DOHH2 (cell line): ENCODE measurements at regions not wholly inside any gene's neighbourhood (a gene's known extent, or its start where the extent isn't known, plus 50 kb on each side); places are given as distances from the start of the nearest gene placed in this dataset.

Source experiments
- H3F3A ChIP-seq: fragments of 200-600 bp; sonication (generic), shearing (Covaris generic); 2 replicates; pipeline ENCODE4 v1.6.0; 2016; ENCODE audit warnings: antibody characterized with exemption, mild to moderate bottlenecking; ENCODE audit not compliant: control insufficient read depth, insufficient read depth
- H3K27ac ChIP-seq: fragments of 200-600 bp; sonication (generic); 2 replicates; pipeline ENCODE4 v1.5.1; 2014; ENCODE audit warnings: low read depth, mild to moderate bottlenecking, low read length, moderate library complexity
- H3K27me3 ChIP-seq: fragments of 200-600 bp; sonication (generic); 2 replicates; pipeline ENCODE4 v1.6.1; 2014; ENCODE audit warnings: mild to moderate bottlenecking, low read length, mixed read lengths; ENCODE audit not compliant: control insufficient read depth
- H3K36me3 ChIP-seq: fragments of 200-600 bp; sonication (generic); 2 replicates; pipeline ENCODE4 v1.6.1; 2014; ENCODE audit warnings: mild to moderate bottlenecking, low read length, moderate library complexity, mixed read lengths; ENCODE audit not compliant: control insufficient read depth
- H3K4me1 ChIP-seq: fragments of 200-600 bp; sonication (generic); 2 replicates; pipeline ENCODE4 v1.6.1; 2014; ENCODE audit warnings: mild to moderate bottlenecking, low read length, mixed read lengths; ENCODE audit not compliant: control insufficient read depth
- H3K4me2 ChIP-seq: fragments of 200-600 bp; sonication (generic); 2 replicates; pipeline ENCODE4 v1.6.0; 2014; ENCODE audit warnings: mild to moderate bottlenecking, low read length, moderate library complexity
- H3K4me3 ChIP-seq: fragments of 200-600 bp; sonication (generic); 2 replicates; pipeline ENCODE4 v1.5.1; 2014; ENCODE audit warnings: mild to moderate bottlenecking, low read length, mixed read lengths
- H3K79me2 ChIP-seq: fragments of 200-600 bp; sonication (generic); 2 replicates; pipeline ENCODE4 v1.6.1; 2014; ENCODE audit warnings: mild to moderate bottlenecking, low read length, mixed read lengths; ENCODE audit not compliant: control insufficient read depth
- H3K9me2 ChIP-seq: fragments of 200-600 bp; sonication (generic); replicated peaks from 2 replicates; pipeline ENCODE4 v1.6.1; 2014; ENCODE audit warnings: mild to moderate bottlenecking, low read length, mixed read lengths; ENCODE audit not compliant: control insufficient read depth
- H3K9me3 ChIP-seq: fragments of 200-600 bp; sonication (generic); 2 replicates; pipeline ENCODE4 v1.6.1; 2014; ENCODE audit warnings: antibody characterized with exemption, low read length, mixed read lengths; ENCODE audit not compliant: control insufficient read depth, insufficient read depth
- H4K20me1 ChIP-seq: fragments of 200-600 bp; sonication (generic); 2 replicates; pipeline ENCODE4 v1.6.0; 2014; ENCODE audit warnings: low read depth, mild to moderate bottlenecking, antibody characterized with exemption, low read length, moderate library complexity; ENCODE audit not compliant: control insufficient read depth, insufficient read depth
- CTCF ChIP-seq: fragments of 200-600 bp; sonication (generic); IDR thresholded peaks from one replicate; pipeline ENCODE4 v1.5.1; 2014; ENCODE audit warnings: antibody characterized with exemption, mild to moderate bottlenecking, low read depth, low read length; ENCODE audit not compliant: poor library complexity, severe bottlenecking
- EZH2phosphoT487 ChIP-seq: fragments of 200-600 bp; sonication (generic); IDR thresholded peaks from 2 replicates; pipeline ENCODE4 v1.6.1; 2017; ENCODE audit warnings: borderline replicate concordance, mild to moderate bottlenecking, antibody characterized with exemption, low read length, moderate library complexity, mixed read lengths

GRCh38 chr13:107590556-107590955, 624.8 kb downstream of the LIG4 start:
- Histone ChIP-seq H3F3A (no peaks in the 10 kb centered on the region), H4K20me1 (no peaks in the 10 kb centered on the region), H3K36me3 (no peaks in the 10 kb centered on the region), H3K9me2 (no peaks in the 10 kb centered on the region), H3K9me3 (no peaks in the 10 kb centered on the region; the same call in 1 of the 2 replicates), H3K4me2 (no peak overlapping the region), H3K27me3 (no peaks in the 10 kb centered on the region), H3K79me2 (no peaks in the 10 kb centered on the region), H3K27ac (no peak overlapping the region), H3K4me1 (no peaks in the 10 kb centered on the region), H3K4me3 (no peak overlapping the region)
- no peak for TF ChIP-seq EZH2phosphoT487
- no peak for TF ChIP-seq CTCF

DNA sequence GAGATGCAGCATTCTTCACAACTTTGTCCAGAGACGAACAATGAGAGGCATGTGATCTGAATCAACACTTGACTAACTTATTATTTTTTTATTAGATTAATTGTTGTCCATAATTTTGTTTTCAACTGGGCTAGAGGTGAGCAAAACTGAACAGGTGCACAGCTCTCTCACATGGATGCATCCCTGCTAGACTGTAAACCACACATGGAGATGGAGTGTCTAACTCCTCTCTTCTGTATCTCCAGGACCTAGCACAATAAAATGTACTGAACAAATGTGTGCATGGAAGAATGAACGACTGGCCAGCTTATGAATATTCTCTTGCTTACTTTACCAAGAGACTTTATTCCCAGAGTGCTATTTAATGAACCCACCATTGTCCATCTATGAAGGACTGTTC, 627.7 kb downstream of the LIG4 start:
- Histone ChIP-seq H3K9me2 (no peaks in the 10 kb centered on the region), H3K4me1 (no peaks in the 10 kb centered on the region), H4K20me1 (no peaks in the 10 kb centered on the region), H3K79me2 (no peaks in the 10 kb centered on the region), H3F3A (no peaks in the 10 kb centered on the region), H3K4me2 (no peak overlapping the region), H3K27me3 (no peaks in the 10 kb centered on the region), H3K4me3 (no peak overlapping the region), H3K9me3 (no peaks in the 10 kb centered on the region; the same call in 1 of the 2 replicates), H3K36me3 (no peaks in the 10 kb centered on the region), H3K27ac (no peak overlapping the region)
- no peak for TF ChIP-seq CTCF

GRCh38 chr13:107586216-107586615, 629.1 kb downstream of the LIG4 start:
- no peaks in the 10 kb centered on the region for H3K9me2 ChIP-seq
- H4K20me1 ChIP-seq = no peaks in the 10 kb centered on the region
- H3K27ac ChIP-seq = no peak overlapping the region
- no peak overlapping the region for H3K4me2 ChIP-seq
- no peaks in the 10 kb centered on the region for H3K36me3 ChIP-seq
- no peaks in the 10 kb centered on the region for H3K79me2 ChIP-seq
- H3K9me3 ChIP-seq = no peaks in the 10 kb centered on the region; the same call in 1 of the 2 replicates
- H3K4me3 ChIP-seq = no peak overlapping the region
- no peaks in the 10 kb centered on the region for H3K4me1 ChIP-seq
- H3K27me3 ChIP-seq = no peaks in the 10 kb centered on the region
- TF ChIP-seq CTCF (no peak), EZH2phosphoT487 (no peak)
- H3F3A ChIP-seq = no peaks in the 10 kb centered on the region
